Inferior parietal cortex (tissue), 1 donor: ENCODE measurements at regions not wholly inside any gene's neighbourhood (a gene's known extent, or its start where the extent isn't known, plus 50 kb on each side); places are given as distances from the start of the nearest gene placed in this dataset.

Source experiments
- DNase-seq: peaks from one replicate; pipeline ENCODE4 v3.0.0-alpha.2; 2016; ENCODE audit errors: extremely low spot score

- no peak for DNase-seq
Observed at GRCh38 chr2:126826491-126826890, 72.2 kb upstream of the TEX51 start.

DNA sequence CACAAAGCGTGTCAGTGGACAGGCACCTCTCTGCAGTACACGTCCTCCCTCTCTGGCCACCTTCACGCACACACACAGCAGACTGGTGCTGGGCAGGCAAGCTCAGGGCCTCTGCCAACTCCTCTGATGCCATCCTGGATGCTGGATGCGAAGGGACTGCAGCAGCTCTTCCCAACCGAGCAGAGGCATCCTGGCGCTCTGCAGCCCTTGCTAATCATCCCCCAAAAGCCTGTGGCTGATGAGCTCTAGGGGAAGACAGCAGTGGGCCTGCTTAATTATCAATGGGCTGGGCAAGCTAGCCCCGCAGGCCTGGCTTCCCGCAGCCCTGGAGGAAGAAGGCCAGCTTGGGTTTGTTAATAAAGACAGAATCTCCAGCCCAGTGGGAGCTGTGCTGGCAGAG is 71.3 kb upstream of the TEX51 start:
- no peak for DNase-seq

- no peak for DNase-seq
Observed at GRCh38 chr2:126828051-126828450, 70.6 kb upstream of the TEX51 start.

- no peak for DNase-seq
Observed at GRCh38 chr2:126828491-126828890, 70.2 kb upstream of the TEX51 start.

GRCh38 chr2:126831234-126832005 is 67.3 kb upstream of the TEX51 start:
- no peak for DNase-seq

GRCh38 chr2:126832014-126832413 is 66.7 kb upstream of the TEX51 start:
- DNase-seq = no peak

- DNase-seq = no peak
Observed at GRCh38 chr2:126832757-126833156, 65.9 kb upstream of the TEX51 start.

DNA sequence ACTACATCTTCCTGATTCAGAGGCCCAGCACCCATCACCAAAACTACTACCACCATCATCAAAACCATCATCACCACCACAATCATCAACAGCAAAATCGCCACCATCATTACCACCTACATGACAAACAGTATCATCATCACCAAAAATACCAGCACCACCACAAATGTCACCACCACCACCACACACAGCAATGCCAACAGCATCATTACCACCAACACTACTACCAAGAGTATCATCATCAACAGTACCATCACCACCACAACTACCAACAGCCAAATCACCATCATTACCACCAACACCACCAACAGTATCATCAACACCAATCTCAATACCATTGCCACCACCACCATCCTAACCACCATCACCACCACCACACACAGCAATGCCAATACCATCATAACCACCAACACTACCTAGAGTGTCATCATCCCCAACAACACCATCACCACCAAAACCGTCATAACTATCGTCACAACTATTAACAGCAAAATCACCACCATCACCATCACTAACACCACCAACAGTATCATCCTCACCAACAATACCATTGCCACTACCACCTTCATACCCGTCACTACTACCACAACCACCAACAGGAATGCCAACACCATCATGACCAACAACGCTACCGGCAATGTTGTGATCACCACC is 64.6 kb upstream of the TEX51 start:
- no peak for DNase-seq

- no peak for DNase-seq
Observed at GRCh38 chr2:126835261-126835660, 63.4 kb upstream of the TEX51 start.

DNA sequence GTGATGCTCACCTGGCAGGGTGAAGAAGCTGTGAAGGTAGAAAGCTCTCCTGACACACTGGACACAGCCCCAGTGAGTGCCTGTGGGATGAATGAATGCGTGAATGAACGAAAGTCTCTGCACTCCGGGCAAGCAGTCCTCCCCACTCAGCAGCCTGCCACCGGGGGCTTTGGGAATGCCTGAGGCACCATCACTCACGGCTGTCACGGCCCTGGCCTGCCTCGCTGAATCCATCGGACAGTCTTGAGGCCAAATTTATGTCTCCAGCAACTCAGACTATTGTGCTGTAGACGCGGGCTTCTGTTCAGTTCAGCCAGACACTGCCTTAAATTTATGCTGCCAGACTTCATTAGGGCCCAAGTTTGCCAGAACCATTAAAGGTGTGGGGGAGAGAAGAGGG is 62.9 kb upstream of the TEX51 start:
- no peak for DNase-seq

GRCh38 chr2:126836761-126837679 is 61.7 kb upstream of the TEX51 start:
- DNase-seq = no peak

DNA sequence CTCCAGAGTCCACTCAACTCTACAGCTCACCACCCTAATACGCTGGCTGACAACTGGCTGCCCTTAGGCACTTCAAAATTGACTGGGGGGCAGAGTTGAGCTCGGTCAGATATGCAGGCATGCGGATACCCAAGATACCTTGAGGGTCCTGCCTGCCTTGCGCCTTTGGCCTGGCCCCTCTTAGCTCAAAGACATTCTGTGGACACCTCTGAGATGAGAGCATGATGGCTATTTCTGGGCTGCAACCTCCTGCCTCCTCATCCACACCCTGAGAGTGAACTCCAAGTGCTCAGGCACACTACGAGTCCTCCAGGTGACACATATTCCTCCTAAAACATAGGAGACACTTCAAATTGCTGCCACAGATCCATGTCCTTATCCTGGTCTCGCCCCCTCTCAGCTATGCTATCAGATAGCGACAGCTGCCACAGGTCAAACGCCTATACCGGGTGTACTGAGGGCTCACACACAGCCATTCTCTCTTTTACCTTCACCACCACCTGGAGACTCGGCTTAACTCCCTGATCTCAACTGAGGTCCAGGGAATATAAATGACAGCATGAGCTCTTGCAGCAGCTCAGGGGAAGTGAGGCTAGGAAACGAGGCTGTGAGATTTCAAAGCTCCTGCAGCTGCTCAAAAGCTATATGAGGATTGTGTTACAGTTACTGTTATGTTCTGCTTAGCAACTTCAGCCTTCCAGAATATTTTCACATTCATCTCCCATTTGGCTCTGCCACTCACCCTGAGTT is 60.5 kb upstream of the TEX51 start:
- DNase-seq = peak; percentile 32

DNA sequence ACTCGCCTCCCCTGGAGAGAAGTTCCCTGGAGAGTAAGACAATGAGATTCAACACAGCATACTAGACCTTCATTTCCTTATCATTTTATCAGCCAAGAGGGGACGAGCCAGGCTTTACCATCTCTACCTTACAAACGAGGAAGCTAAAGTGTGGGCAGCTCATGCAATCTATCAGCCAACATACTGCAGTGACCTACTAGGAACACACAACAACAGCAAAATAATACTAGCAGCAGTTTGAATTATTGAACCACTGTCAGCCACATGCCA is 60.0 kb upstream of the TEX51 start:
- DNase-seq = no peak

- peak; percentile 24 for DNase-seq
Observed at GRCh38 chr2:126839796-126840195, 58.9 kb upstream of the TEX51 start.

DNA sequence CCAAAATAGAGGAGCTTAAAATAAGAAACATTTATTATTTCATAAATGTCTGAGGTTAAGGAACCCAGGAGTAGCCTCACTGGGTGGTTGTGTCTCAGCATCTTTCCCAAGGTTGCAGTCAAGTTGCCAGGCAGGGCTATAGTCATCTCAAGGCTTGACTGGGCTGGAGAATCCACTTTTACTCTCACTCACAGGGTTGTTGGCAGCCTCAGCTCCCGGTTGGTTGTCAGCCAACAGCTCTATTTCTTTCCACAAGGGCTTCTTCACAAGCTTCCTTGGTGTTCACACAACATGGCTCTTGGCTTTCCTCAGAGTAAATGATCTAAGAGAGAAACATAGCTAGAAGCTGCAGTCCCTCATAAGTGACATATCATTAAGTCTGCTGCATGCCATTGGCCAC is 55.6 kb upstream of the TEX51 start:
- DNase-seq = peak; percentile 20

- no peak for DNase-seq
Observed at GRCh38 chr2:126846241-126846640, 52.4 kb upstream of the TEX51 start.
